Vagina (tissue), 2 donors: ENCODE measurements at regions not wholly inside any gene's neighbourhood (a gene's known extent, or its start where the extent isn't known, plus 50 kb on each side); places are given as distances from the start of the nearest gene placed in this dataset.

Experiments
- DNase-seq, 2 donors: peaks; one replicate each; pipeline ENCODE4 v3.0.0-alpha.2; 2017; ENCODE audit errors: extremely low spot score in 2 of 2
- H3K27ac ChIP-seq: fragments of 200-600 bp; sonication (generic); one replicate; pipeline ENCODE4 v1.5.1; 2019
- H3K27me3 ChIP-seq: fragments of 200-600 bp; sonication (generic); one replicate; pipeline ENCODE4 v1.5.1; 2019
- H3K36me3 ChIP-seq, 2 donors: fragments of 200-600 bp; sonication (generic); one replicate each; pipeline ENCODE4 v1.5.1; 2017 to 2019
- H3K4me1 ChIP-seq: fragments of 200-600 bp; sonication (generic); one replicate; pipeline ENCODE4 v1.5.1; 2019
- H3K4me3 ChIP-seq, 2 donors: fragments of 200-600 bp; sonication (generic); 1 replicate in 1 of 2; 2 replicates in 1 of 2; pipeline ENCODE4 v1.5.1; 2016 to 2019
- H3K9me3 ChIP-seq: fragments of 200-600 bp; sonication (generic); one replicate; pipeline ENCODE4 v1.5.1; 2019
- POLR2A ChIP-seq, 2 donors: fragments of 450-650 bp; IDR thresholded peaks; one replicate each; pipeline ENCODE4 v1.6.1; 2017; ENCODE audit warnings: antibody characterized with exemption in 2 of 2, mild to moderate bottlenecking in 2 of 2, moderate library complexity in 2 of 2
- POLR2AphosphoS5 ChIP-seq, 2 donors: sonication (generic); formaldehyde crosslinking; IDR thresholded peaks; one replicate each; pipeline ENCODE4 v1.9.0; 2017; ENCODE audit warnings: antibody characterized with exemption in 2 of 2, mild to moderate bottlenecking in 2 of 2, low read depth in 1 of 2; ENCODE audit not compliant: insufficient read depth in 1 of 2
- intact Hi-C: fragments of 100-400 bp; cut with DNase I; formaldehyde crosslinking; loops from one replicate; pipeline ENCODE4 v1.15.1; 2023
- TF ChIP-seq, protein P1 (sequence below), 3 experiments: fragments of 450-650 bp in 2 of 3; fragments of 200-600 bp in 1 of 3; sonication (generic) in 1 of 3; IDR thresholded peaks; one replicate each; pipeline ENCODE4 v1.5.1; 2017 to 2019; ENCODE audit warnings: antibody characterized with exemption in 3 of 3, mild to moderate bottlenecking in 2 of 3, moderate library complexity in 2 of 3

DNA sequence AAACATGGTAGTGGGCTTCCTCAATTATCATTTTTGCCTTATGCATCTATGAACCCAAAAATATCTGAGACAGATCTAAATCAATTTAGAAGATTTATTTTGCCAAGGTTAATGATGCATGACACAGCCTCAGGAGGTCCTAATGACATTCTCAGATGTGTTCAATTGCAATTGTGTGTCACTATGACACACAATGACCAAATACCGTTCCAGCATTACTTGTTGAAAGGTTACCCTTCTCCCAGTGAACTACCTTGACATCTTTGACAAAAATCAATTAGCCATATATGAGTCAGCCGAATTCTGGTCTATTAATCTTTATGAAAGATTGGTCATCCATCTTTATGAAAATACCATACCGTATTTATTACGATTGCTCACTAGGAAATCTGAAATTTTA, 592.5 kb upstream of the GJE1 start:
- intact Hi-C loops: no loop called here
- no peak for DNase-seq
- Histone ChIP-seq H3K27ac (no peak overlapping the region), H3K36me3 (no peaks in the 10 kb centered on the region), H3K9me3 (no peaks in the 10 kb centered on the region), H3K4me1 (no peaks in the 10 kb centered on the region), H3K27me3 (no peaks in the 10 kb centered on the region), H3K4me3 (no peak overlapping the region)
- TF ChIP-seq, protein P1, sequence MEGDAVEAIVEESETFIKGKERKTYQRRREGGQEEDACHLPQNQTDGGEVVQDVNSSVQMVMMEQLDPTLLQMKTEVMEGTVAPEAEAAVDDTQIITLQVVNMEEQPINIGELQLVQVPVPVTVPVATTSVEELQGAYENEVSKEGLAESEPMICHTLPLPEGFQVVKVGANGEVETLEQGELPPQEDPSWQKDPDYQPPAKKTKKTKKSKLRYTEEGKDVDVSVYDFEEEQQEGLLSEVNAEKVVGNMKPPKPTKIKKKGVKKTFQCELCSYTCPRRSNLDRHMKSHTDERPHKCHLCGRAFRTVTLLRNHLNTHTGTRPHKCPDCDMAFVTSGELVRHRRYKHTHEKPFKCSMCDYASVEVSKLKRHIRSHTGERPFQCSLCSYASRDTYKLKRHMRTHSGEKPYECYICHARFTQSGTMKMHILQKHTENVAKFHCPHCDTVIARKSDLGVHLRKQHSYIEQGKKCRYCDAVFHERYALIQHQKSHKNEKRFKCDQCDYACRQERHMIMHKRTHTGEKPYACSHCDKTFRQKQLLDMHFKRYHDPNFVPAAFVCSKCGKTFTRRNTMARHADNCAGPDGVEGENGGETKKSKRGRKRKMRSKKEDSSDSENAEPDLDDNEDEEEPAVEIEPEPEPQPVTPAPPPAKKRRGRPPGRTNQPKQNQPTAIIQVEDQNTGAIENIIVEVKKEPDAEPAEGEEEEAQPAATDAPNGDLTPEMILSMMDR (IDR thresholded peaks at IDR 0.05): no peak
- TF ChIP-seq POLR2A (IDR thresholded peaks at IDR 0.05) (no peak), POLR2AphosphoS5 (IDR thresholded peaks at IDR 0.05; ENCODE audit: insufficient read depth in 1 of 2, low read depth in 1 of 2) (no peak)

DNA sequence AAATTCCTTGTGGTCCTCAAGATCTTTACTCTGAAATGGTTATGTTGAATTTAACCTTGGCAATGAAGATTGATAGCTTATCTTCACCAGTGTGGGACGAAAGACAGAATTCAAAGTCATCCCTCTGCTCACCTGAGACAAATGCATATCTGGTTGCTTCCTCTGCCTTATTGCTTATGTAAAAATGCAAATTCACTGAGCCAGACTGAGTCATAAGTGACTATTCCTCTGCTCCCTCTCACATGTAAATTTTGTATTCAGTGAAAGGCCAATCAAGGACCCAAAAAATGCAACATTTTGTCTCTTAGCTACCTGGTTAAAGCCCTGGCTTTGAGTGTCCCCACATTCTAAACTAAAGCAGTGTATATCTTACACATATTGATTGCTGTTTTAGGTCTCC, 593.1 kb upstream of the GJE1 start:
- TF ChIP-seq POLR2AphosphoS5 (IDR thresholded peaks at IDR 0.05; ENCODE audit: insufficient read depth in 1 of 2, low read depth in 1 of 2) (no peak), POLR2A (IDR thresholded peaks at IDR 0.05) (no peak)
- TF ChIP-seq, protein P1 (IDR thresholded peaks at IDR 0.05): no peak
- no peaks in the 10 kb centered on the region for H3K36me3 ChIP-seq
- no peak for DNase-seq
- no peaks in the 10 kb centered on the region for H3K4me1 ChIP-seq
- H3K27ac ChIP-seq: no peak overlapping the region
- no peaks in the 10 kb centered on the region for H3K9me3 ChIP-seq
- no peak overlapping the region for H3K4me3 ChIP-seq
- H3K27me3 ChIP-seq: no peaks in the 10 kb centered on the region
- intact Hi-C loops: no loop called here

DNA sequence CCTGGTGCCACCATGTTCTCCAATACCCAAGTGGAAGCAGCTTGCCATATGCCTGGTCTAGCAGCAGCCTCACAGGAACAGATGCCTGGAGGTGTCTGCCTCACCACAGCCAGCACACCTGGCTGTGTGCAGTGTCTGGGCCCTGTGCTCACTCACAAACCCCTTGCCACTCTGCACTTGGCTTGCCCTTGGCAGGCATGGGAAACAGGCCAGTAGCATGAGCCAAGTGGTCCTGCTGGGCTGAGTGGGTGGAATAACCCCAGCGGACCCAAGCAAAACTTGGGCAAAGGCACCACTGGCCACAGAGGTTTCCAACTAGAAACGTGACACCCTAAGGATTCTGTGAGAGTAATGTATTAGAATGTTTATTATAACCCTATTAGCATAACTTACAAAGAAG, 600.5 kb upstream of the GJE1 start:
- TF ChIP-seq POLR2AphosphoS5 (IDR thresholded peaks at IDR 0.05; ENCODE audit: insufficient read depth in 1 of 2, low read depth in 1 of 2) (no peak), POLR2A (IDR thresholded peaks at IDR 0.05) (no peak)
- TF ChIP-seq, protein P1 (IDR thresholded peaks at IDR 0.05): no peak
- H3K9me3 ChIP-seq: no peaks in the 10 kb centered on the region
- intact Hi-C loops: no loop called here
- no peak overlapping the region for H3K27ac ChIP-seq
- no peaks in the 10 kb centered on the region for H3K4me1 ChIP-seq
- H3K27me3 ChIP-seq: no peaks in the 10 kb centered on the region
- DNase-seq: no peak
- no peak overlapping the region for H3K4me3 ChIP-seq
- no peaks in the 10 kb centered on the region for H3K36me3 ChIP-seq

DNA sequence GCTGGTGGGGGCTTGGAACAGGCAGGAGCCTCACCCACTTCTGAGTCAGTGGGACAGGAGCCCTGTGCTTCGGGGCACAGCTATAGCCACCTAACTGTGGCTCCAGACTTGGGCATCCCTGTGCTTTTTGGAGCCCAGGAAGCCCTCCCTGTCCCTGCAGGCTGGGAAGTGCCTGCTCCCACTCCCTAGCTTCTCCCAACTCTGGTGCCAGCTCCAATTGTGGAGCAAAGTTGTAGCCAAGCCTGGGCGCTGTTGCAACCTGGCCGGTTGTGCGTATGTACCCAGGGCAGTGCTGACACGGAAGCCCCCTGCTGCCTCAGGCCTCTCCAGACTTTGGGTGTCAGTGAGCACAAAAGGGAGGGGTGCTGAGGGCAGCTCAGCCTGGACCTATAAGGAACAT, 601.7 kb upstream of the GJE1 start:
- Histone ChIP-seq H3K4me1 (no peaks in the 10 kb centered on the region), H3K27ac (no peak overlapping the region), H3K9me3 (no peaks in the 10 kb centered on the region), H3K4me3 (no peak overlapping the region), H3K36me3 (no peaks in the 10 kb centered on the region), H3K27me3 (no peaks in the 10 kb centered on the region)
- intact Hi-C loops: no loop called here
- TF ChIP-seq, protein P1 (IDR thresholded peaks at IDR 0.05): no peak
- TF ChIP-seq POLR2AphosphoS5 (IDR thresholded peaks at IDR 0.05; ENCODE audit: insufficient read depth in 1 of 2, low read depth in 1 of 2) (no peak), POLR2A (IDR thresholded peaks at IDR 0.05) (no peak)
- no peak for DNase-seq

DNA sequence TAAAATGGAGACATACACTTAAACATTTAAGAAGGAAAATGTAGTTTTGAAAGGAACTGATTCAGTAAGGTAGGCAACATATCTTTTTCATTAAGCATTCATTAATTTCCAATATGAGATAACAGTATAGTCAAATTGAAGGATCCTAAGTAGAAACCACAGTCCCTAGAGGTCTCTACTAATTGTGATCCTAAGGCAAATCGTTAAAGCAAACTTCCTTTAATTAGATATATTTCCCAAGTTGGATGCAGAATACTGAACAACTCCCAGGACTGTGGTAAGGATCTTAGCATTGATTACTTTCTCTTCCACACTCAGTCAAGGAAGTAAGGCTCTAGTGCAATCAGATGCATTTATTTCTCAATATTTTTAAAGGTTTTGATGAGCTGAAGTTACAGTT, 604.1 kb upstream of the GJE1 start:
- DNase-seq: no peak
- Histone ChIP-seq H3K27me3 (no peaks in the 10 kb centered on the region), H3K9me3 (no peaks in the 10 kb centered on the region), H3K36me3 (no peaks in the 10 kb centered on the region), H3K4me3 (no peak overlapping the region), H3K27ac (no peak overlapping the region), H3K4me1 (no peaks in the 10 kb centered on the region)
- TF ChIP-seq POLR2A (IDR thresholded peaks at IDR 0.05): no peak
- TF ChIP-seq POLR2AphosphoS5 (IDR thresholded peaks at IDR 0.05; ENCODE audit: insufficient read depth in 1 of 2, low read depth in 1 of 2): no peak
- TF ChIP-seq, protein P1 (IDR thresholded peaks at IDR 0.05): no peak
- intact Hi-C loops: no loop called here
